Fibroblast of gingiva (primary cell): ENCODE measurements at regions not wholly inside any gene's neighbourhood (a gene's known extent, or its start where the extent isn't known, plus 50 kb on each side); places are given as distances from the start of the nearest gene placed in this dataset.

ENCODE experiments used
- DNase-seq: peaks from one replicate; pipeline ENCODE4 v3.0.0-alpha.2; 2011; ENCODE audit warnings: low read depth

DNA sequence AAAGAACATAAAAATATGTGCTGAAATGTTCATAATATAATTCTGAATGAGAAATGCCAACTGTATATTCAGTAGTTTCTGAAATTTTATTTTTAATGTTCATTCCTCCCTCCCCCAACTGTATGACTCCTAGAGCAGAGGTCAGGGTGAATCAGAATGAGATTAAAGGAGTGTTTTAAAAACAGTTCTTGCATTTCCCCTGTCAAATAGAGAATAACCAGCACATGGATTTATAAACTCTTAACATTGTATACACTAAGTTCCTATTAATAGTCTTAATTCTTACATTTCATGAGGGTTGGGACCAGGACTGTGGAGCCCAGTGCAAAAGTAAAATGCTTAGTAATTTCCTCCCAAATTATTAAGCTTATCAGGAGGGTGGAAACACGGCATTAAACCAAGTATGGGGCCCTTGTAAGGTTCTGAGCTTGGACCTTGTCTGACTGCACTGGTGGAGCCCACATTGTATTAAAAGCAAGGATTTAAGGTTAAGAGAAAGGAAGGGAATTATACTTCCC is 474.6 kb upstream of the RAG2 start:
- no peak for DNase-seq

DNA sequence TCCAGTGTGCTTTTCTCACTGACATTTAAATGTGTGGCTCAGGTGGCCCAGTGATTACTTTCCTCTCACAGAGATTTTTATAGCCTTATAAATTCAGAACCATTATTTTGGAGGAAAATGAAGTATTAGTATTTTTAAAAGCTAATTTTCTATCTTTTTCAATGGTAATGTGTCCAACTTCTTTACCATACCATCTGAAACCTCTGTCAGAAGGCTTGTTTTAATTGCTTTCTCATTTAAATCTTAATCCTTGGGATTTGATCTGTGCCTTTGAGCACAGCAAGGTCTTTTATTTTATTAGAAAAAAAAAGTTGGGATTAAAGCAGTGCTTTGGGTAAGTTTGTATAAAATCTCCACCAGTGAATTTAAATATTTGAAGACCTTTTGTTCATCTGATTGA is 452.3 kb upstream of the RAG2 start:
- DNase-seq = no peak

DNA sequence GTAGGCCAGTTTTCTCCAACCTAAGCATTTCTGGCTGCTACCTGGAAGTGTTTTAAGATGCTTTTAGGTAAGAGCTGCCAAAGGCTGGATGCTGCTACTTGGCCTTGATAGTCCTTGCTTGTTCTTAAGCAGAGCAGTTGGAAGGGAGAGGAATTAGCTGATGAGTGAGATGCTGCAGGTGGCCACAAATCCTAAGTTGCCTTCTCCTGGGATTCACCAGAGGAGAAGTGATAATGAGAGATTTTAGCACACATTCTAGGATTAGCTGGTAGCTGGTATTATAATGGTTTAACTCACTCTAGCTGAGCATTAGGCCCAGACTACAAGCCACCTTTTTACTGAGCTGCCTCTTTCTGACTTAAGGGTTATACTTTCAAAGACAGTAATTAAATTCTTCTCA is 442.9 kb upstream of the RAG2 start:
- DNase-seq = no peak

DNA sequence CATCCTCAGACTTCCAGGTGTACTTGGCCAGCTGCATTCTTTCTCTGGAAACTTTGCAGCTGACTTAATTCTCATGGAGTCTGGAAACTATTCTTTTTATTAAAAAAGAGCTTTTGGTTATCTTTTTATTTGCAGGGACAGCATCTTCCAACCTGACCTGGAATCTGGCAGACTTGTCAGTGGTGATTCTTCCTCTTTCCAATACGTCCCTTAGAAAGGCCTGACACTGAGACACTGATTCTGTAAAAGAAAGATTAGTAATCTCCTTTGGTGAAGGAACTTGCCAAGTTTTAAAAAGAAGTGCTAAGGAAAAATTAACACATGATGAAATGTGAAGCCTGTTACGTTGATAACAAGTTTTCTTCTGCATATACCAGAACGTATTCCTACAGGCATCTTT is 440.9 kb upstream of the RAG2 start:
- DNase-seq = no peak

DNA sequence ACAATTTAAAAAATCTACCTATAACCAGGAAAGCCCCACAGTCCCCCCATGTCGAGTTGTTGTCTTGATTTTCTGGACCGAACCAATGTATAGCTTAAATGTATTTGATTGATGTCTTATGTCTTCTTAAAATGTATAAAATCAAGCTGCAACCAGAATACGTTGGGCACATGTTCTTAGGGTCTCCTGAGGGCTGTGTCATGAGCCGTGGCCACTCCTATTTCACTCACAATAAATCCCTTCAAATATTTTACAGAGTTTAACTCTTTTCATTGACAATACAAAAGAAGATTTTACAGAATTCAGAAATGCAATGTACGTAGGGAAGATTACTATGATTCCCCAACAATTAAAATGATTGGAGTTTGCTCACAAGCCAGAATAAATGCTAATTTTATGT is 428.7 kb upstream of the RAG2 start:
- DNase-seq = no peak

DNA sequence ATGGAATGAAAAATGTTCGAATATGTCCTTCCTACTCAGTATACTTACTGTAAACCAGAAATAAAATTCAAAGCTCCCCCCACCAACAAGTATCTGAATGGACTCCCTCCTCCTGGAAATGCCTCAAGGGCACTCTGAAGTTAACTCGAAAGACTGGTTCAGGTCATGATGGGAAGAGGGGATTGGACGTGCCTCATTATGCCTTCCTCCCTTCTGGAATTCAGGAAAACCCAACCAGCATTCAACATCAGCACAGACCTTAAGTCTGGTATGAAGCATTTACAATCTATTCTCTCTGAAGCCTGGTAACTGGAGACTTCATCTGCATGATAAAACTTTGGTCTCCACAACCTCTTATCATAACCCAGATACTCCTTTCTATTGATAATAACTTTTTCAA is 428.3 kb upstream of the RAG2 start:
- no peak for DNase-seq

DNA sequence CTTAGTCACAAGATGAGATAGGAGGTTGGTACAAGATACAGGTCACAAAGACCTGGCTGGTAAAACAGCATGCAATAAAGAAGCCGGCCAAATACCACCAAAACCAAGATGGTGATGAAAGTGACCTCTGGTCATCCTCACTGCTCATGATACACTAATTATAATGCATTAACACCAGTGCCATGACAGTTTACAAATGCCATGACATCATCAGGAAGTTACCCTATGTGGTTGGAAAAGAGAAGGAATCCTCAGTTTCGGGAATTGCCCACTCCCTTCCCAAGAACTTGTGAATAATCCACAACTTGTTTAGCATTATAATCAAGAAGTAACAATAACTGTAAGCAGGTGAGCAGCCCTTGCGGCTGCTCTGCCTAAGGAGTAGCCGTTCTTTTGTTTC is 408.5 kb upstream of the RAG2 start:
- no peak for DNase-seq

DNA sequence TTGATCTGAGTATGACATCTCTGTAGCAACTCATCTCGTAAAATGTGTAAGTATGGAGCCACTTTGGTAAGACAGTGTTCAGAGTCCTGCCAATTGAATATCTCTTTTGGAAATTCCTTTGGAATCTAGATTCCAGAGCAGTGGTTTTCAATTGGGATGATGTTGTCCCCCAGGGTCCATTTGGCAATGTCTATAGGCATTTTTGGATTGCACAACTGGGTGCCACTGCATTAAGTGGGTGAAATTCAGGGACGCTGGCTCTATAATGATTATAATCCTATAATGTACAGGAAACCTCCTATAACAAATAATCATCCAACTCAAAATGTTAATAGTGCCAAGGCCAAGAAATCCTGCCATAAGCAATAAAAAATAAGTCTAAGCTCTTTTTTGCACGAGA is 404.8 kb upstream of the RAG2 start:
- no peak for DNase-seq

DNA sequence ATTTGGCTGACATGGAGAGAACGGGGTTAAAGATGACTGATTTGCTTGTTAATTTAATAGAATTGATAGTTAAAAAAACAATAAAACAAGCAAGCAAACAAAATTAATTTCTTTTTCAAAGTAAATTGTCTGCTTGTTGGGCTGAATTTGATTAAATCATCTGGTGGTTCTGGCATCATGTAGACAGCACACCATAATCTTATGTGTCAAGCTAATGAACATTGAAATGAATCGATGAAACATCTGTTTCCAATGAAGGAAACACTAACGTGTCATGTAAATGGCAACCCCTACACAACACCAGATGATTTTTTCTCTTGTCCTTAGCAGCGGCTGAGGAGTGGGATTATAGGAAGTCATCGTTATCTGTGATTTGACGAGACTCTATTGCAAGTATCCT is 399.6 kb upstream of the RAG2 start:
- no peak for DNase-seq

DNA sequence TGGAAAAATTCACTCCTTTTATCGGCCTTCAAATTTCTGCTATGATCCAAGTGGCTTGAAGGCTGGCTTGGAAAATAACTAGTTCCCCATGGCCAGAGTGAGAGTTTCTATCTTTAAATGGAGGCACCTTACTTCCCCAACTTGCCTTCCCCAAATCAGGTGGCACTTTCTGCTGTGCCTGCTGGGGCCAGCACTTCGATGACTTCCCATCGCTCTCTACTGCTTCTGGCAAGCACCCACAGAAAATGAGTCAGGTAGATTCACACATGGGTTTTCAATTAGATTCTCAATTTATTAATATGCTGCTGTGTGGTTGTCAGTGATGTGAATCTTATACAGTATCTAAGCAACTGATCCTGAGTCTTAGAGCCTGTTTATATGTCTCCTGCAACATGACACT is 398.8 kb upstream of the RAG2 start:
- DNase-seq = no peak

DNA sequence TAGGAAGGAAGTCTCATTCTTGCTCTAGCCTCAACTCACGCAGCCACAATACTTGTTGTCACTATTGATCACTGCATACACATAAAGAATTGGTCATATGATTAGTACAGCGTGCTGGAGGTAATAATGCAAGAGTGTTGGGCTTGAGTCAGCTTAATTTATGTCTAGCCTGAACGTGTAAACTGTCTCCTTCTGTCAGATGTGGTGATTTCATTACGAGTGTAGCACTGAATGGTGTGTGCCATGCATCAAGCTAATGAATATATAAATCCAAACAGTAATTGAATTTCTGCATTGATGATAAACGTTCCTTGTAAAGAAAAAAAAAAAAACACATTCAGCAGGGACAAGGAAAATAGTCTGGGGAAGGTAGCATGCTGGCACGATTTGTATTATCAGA is 396.2 kb upstream of the RAG2 start:
- no peak for DNase-seq

DNA sequence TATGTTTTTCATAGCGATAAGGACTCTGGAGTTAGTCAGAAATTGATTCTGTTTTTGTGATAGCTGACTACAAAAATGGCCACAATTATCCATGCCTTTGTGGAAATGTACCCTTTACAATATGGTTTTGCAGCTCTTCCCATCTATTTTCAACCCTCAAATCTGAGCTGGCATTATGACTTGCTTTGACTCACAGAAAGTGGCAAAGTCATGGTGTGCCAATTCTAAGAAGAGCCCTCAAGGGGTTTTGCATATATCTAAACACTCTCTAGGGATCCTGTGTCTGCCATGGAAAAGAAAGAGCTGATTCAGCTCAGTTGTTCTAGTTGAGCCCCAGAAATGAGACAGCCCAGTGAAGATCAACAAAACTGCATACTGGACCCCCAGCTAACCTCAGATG is 390.5 kb upstream of the RAG2 start:
- no peak for DNase-seq

DNA sequence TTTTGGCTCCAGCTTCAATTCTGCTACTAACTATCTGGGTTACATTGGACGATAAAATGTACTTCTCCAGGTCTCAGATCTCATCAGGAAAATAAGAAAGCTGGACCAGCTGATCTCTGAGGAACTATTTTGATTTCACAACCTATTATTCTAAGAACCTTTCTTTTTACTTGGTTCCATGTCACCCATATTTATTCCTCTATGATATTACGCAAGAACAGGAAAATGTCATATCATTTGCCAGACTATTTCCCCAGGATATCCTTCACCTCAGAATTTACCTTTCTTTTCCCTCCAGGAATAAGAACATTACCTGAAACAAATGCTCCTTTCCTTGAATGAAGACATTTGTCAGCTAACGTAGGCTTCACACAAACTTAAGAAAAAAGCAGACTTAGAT is 387.5 kb upstream of the RAG2 start:
- no peak for DNase-seq

DNA sequence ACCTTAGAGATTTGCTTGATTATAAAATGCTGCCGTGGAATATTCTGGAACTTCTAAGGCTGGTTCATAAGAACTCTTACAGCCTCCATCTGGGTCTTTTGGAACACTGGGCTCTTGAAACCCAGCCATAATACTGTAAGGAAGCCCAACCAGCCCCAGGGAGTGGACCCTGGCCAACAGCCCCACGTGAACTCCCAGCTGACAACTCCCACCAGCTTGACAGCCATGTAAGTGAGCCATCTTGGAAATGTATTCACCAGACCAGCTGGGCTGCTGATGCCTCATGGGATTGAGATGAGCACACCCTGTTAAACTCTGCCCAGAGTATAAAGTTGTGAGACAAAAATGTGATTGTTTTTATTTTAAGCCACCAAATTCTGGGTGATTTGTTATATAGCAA is 378.7 kb upstream of the RAG2 start:
- no peak for DNase-seq

DNA sequence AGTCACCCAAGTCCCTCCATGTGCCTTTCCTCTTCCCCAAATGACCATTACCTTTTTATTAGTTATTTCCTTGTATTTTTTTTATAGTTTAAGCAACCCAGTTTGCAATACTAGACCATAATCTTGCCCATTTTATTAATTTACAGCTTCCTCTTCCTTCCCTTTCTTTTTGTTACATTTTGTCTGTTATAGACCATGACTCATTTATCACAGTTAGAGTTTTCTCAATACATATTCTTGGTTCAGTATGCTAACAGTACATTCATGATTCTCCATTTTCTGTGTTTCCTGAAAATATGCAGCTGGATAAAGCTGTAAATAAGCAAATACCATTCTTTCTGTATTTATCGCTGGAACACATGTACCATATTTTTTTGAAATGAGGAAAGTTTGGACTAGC is 376.7 kb upstream of the RAG2 start:
- no peak for DNase-seq

DNA sequence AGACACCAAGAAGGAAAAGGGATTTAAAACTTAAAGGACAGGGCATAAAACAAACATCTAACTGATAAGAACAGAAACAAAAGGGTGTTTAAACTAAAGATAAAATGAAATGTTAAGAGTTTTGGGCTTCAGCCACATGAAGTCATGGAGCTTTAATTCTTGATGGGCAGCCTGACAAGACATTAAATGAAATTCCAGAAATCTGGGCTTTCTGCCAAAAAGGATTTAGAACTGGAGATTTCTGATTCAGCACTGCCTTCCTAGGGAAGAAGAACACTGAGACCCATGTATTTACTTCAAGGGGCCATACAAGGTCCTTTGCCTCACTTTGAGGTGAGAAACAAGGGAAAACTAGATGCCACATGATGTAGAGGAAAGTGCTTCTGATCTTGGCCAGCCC is 355.9 kb upstream of the RAG2 start:
- no peak for DNase-seq

DNA sequence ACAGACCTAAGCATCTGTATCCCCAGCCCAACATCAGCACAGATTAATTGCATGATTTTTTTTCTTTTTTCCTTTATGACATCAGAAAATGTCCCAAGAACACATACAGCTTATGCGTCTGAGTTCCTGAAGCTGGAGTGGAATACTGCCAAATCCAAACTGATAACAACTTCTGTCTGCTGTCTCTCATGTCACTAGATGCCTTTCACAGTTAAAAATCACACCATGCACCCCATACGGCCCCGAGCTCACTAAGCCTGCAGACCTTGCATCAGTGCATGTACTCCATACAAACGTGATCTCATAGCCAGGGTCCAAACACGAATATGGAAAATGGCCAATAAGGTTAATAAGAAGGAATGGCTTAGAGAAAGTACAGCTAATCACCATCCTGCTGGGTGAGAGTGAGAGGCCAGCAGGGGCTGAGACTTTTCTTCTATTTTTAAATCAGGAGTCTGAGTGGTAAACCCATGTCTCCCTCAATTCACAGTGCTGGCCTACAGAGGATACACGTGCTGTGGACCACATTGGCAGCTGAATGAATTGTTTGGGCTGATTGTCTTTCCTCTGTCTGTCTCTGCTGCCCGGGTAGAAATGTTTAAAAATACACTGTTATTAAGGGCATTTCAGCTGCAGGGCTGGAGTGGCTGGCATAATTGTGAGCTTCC is 350.6 kb upstream of the RAG2 start:
- no peak for DNase-seq

DNA sequence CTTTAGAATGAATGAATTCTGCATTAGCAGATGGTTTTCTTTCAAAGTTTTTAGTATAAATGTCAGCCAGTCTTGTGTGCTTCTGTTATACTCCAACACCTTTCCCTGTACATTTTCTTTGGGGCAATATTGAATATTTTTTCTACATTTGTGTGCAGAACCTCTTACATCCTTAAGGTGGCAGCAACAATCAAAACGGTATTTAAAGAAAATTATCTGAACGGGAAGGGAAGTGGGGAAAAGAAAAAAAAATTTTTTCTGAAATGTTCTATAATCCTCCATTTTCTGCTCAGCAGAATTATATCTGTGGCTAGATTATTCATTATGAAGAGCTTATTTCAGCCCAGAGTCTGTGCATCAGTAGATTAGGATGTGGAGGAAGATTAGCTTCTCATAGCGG is 347.3 kb upstream of the RAG2 start:
- no peak for DNase-seq

DNA sequence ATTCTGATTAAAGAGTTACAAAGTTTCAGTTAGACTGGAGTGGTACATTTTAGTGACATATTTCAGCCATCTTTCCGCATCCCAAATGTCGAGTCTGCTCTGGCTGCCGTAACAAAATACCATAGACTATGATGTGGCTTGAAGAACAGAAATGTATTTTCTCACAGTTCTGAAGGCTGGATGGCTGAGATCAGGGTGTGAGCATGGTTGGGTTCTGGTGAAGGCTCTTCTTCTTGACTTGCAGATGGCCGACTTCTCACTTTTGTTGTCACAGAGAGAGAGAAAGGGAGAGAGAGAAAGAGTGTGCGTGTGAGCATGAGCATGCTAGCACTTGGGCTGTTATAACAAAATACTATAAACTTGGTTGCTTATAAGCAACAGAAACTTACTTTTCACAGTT is 335.4 kb upstream of the RAG2 start:
- no peak for DNase-seq

DNA sequence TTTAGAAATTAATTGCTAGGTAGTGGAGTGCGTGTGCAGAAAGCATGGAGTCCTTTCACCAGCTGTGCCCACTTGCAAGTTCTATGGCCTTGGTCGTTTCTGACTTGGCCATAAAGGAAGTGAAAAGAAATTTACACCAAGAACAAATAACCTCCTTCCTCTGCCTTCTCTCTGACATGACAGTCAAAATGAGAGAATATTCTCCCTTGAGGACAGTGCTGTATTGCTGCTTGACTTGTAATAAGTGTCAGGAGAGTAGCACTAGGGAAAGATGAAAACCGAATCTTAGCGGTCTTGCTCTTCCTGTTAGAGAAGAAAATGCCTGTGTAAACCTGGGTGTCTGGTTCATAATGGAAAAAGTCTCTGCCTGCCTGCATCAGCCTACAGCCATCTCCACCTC is 333.1 kb upstream of the RAG2 start:
- no peak for DNase-seq

DNA sequence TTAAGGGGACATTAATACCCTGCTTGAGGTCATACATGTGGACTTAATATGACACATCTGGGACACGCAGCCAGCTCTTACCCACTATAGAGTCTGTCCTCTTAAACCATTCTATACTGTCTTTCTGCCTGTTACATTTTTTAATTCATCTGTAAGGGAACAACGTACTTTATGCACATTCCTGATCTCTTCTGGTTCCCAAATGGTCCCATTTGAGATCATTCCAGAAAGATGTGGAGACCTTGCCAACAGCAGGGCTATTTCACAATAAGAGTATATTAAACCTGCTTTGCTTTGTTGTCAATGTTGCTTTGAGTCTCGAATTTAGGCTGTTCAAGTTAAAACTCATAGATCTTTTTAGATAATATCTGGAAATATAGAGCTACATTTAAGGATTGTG is 332.2 kb upstream of the RAG2 start:
- no peak for DNase-seq

DNA sequence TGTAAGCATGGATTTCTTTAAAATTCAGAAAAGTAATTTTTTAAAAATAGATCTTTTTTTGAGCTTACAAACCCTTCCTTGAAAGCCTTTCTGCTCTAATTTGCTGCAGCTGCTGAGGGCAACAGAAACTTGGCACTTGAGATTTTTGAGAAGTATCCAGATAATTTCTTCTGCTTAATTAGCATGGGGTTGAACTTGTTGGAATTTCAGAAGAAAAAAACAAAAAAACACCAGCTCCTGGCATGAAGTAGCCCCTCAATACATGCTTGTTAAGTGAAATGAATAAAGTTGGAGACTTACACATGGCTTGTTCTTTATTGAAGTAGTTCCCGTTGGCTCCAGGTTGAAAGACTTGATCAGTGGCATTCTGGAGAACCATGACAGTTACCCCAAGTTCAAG is 331.4 kb upstream of the RAG2 start:
- no peak for DNase-seq

DNA sequence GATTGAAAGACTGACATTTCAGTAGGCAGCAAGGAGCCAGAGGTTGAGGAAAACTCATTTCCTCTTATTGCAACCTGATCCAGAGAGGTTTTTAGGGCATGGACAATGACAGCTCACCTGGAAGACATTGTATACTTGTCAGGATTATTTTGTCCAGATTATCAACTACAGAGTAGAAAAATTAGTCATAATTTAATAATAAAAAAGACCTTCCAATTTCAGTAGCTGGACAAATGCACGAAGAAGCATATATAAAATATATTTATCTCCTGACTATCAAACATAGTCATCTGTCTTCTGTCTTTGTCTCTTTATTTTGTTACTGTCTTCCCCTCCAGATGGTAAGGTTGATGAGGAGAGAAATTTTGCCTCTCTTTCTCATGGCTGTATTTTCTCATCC is 330.6 kb upstream of the RAG2 start:
- DNase-seq = no peak

DNA sequence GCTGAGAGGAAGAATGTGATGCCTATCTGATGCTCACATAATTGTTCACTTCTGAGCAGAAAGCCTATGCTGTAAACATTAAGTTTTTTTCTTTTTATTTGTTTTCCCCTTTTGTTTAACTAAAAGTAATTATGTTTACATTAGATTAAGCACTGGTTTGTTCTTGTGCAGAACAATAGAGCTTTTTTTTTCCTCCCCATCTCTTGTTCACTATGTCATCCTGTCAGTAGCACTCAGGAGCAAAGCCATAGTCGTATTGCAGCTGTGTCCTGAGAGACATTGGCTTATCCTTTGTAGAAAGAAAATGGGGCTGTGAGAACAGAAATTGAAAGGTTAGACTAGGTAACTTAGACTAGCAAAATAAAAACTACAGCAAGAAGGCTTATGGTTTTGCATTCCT is 301.8 kb upstream of the RAG2 start:
- DNase-seq = no peak

DNA sequence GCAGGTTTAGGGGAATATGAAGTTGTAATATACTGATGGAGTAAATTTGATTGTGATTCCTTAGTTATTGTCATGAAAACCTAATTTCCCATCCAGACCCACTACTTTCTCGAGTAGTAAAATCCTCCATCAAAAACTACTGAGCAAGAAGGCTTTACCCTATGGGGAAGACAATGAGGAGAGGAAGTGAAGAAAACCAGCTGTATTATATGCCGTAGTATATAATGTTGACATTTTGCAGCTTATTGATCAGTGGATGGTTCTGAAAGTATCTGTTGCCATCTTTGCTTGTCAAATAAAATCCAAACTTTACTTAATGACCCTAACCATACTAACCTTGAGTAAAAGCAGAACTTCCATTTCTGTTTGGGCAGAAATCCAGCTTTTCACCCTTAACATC is 292.8 kb upstream of the RAG2 start:
- DNase-seq = no peak
